ENCODE measurements at regions not wholly inside any gene's neighbourhood (a gene's known extent, or its start where the extent isn't known, plus 50 kb on each side); places are given as distances from the start of the nearest gene placed in this dataset.

DNA sequence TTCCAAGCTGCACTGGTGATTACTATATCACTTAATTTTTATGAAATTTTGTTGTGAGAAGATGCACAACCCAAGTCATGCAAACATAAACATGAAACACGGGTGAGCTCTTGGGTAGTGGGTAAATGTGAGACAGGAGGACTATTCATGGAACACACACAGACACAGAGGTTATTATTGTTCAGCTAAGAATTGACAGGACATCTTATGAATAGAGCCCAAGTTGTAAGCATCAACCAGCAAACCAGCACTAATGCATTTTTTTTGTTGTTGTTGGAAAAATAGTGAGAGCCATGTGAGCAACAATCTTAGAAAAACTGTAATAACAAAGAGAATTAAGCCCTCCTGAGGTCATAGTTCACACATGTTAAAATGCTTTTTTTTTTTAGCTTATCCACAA is 1179.7 kb downstream of the GATA3 start:
- Histone ChIP-seq H3K36me3 (no peaks in the 10 kb centered on the region), H3K27me3 (no peaks in the 10 kb centered on the region), H3K27ac (no peak overlapping the region), H3K4me1 (ENCODE audit: insufficient read depth) (no peaks in the 10 kb centered on the region), H3K9me3 (no peaks in the 10 kb centered on the region), H3K4me3 (no peak overlapping the region)
- TF ChIP-seq, protein P1, sequence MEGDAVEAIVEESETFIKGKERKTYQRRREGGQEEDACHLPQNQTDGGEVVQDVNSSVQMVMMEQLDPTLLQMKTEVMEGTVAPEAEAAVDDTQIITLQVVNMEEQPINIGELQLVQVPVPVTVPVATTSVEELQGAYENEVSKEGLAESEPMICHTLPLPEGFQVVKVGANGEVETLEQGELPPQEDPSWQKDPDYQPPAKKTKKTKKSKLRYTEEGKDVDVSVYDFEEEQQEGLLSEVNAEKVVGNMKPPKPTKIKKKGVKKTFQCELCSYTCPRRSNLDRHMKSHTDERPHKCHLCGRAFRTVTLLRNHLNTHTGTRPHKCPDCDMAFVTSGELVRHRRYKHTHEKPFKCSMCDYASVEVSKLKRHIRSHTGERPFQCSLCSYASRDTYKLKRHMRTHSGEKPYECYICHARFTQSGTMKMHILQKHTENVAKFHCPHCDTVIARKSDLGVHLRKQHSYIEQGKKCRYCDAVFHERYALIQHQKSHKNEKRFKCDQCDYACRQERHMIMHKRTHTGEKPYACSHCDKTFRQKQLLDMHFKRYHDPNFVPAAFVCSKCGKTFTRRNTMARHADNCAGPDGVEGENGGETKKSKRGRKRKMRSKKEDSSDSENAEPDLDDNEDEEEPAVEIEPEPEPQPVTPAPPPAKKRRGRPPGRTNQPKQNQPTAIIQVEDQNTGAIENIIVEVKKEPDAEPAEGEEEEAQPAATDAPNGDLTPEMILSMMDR (IDR thresholded peaks at IDR 0.05): no peak
- no peak for TF ChIP-seq POLR2A (IDR thresholded peaks at IDR 0.05)
- WGBS, 3 donors: 17 to 57% (median 25%) methylated on average over 1 of the region's 1 CpG
- DNase-seq: no peak
- intact Hi-C loops (cut with DNase I): no loop called here

DNA sequence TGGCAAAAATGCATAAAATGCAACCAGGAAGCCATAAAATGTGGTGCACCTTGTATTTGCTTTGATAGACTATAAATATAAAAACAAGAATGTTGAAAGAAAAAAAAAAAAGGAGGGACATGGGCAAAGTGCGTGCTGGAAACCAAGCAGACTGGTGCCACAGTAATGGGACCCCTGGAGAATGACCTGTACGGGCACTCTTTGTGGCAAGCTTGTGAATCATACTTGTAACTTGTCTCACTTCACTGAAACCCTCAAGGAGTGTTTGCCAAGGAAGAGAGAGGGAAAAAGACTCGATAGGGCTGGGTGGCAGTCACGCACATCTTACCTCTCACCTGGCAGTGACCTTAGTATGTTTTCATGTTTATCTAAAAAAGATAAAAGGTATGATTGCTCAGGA is 1183.6 kb downstream of the GATA3 start:
- TF ChIP-seq, protein P1 (IDR thresholded peaks at IDR 0.05): no peak
- TF ChIP-seq EP300 (IDR thresholded peaks at IDR 0.05): no peak
- no peak for TF ChIP-seq POLR2A (IDR thresholded peaks at IDR 0.05)
- no peaks in the 10 kb centered on the region for H3K9me3 ChIP-seq
- H3K27me3 ChIP-seq: no peaks in the 10 kb centered on the region
- no peak overlapping the region for H3K4me3 ChIP-seq
- DNase-seq: no peak
- intact Hi-C loops (cut with DNase I): no loop called here
- H3K27ac ChIP-seq: no peak overlapping the region
- H3K36me3 ChIP-seq: no peaks in the 10 kb centered on the region
- H3K4me1 ChIP-seq (ENCODE audit: insufficient read depth): no peaks in the 10 kb centered on the region
- WGBS, 3 donors: 59 to 75% (median 67%) methylated on average over 4 of the region's 4 CpGs

DNA sequence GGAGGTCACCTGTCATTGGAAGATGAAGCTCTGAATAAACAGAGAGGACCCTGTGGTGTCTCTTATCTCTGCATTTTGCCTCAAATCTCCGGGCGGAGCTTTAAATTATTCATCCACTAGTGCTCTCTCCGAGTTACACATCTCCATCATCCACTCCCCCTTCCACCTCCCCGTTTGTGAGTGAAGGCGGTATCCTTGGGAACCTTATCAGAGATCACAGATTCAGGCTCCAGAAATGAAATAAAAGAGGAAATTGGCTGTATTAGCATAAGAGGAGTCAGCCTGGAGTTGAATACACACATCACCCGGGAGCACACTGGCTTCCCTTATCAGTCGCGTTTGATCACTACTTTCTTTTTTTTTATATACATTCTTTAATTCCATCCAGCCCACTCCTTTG is 1184.8 kb downstream of the GATA3 start:
- Histone ChIP-seq H3K4me1 (ENCODE audit: insufficient read depth) (no peaks in the 10 kb centered on the region), H3K27me3 (no peaks in the 10 kb centered on the region), H3K36me3 (no peaks in the 10 kb centered on the region), H3K27ac (no peak overlapping the region), H3K9me3 (no peaks in the 10 kb centered on the region), H3K4me3 (no peak overlapping the region)
- WGBS, 3 donors: 8 to 21% (median 11%) methylated on average over 8 of the region's 8 CpGs
- no peak for DNase-seq
- TF ChIP-seq POLR2A (IDR thresholded peaks at IDR 0.05) (no peak), EP300 (IDR thresholded peaks at IDR 0.05) (no peak)
- TF ChIP-seq, protein P1 (IDR thresholded peaks at IDR 0.05): no peak
- intact Hi-C loops (cut with DNase I): no loop called here

DNA sequence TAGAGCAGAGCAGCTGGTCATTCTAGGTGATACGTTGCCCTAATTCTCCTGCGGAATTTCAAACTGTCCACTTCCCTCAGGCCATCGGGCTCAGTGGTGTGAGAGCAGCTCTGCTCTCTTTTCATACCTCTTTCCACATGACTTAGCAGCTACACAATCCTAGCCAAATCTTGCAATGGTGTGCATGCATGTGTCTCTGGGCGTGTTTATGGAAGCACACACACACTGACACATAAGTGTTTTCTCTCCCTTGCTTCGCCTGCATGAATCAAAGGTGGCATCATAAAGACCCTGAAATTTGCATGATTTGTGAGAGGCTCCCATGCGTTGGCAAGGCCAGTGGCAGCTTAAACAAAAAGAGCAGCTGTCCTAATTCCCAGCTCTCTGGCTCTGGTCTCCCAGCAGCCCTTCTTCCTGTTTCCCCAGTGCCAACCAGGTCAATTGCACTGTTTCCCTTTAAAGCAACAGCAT is 1189.5 kb downstream of the GATA3 start:
- H3K27me3 ChIP-seq: peaks cover 3% of the 10 kb centered on the region
- TF ChIP-seq EP300 (IDR thresholded peaks at IDR 0.05): no peak
- TF ChIP-seq POLR2A (IDR thresholded peaks at IDR 0.05): no peak
- TF ChIP-seq, protein P1 (IDR thresholded peaks at IDR 0.05): no peak
- no peak overlapping the region for H3K27ac ChIP-seq
- no peak for DNase-seq
- WGBS, 3 donors: 61 to 75% (median 72%) methylated on average over 6 of the region's 6 CpGs
- H3K4me1 ChIP-seq (ENCODE audit: insufficient read depth): no peaks in the 10 kb centered on the region
- H3K4me3 ChIP-seq: no peak overlapping the region
- no peaks in the 10 kb centered on the region for H3K36me3 ChIP-seq
- intact Hi-C loops (cut with DNase I): no loop called here
- H3K9me3 ChIP-seq: no peaks in the 10 kb centered on the region

DNA sequence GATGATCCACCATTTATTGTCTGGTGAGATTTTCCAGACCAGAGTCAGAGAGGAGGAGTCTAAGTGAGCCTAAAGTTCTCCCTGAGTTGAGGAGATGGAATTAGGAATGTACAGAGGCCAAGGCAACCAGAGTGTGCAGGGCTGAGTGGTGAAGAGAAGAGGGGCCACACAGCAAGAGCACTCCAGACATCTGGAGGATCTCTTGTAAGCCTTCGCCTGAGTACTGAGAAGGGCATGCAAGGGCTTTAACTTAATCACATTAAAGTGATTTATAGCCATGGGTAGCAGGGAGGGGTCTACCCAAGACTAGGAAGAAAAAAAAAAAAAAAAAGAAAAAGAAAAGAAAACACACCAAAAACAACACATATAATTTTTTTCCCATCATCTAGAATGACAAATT is 1190.4 kb downstream of the GATA3 start:
- Histone ChIP-seq H3K4me3 (no peak overlapping the region), H3K27me3 (peaks cover 3% of the 10 kb centered on the region), H3K4me1 (ENCODE audit: insufficient read depth) (no peaks in the 10 kb centered on the region), H3K36me3 (no peaks in the 10 kb centered on the region), H3K27ac (no peak overlapping the region), H3K9me3 (no peaks in the 10 kb centered on the region)
- WGBS, 3 donors: 22 to 42% (median 24%) methylated on average over 1 of the region's 1 CpG
- TF ChIP-seq, protein P1 (IDR thresholded peaks at IDR 0.05): no peak
- TF ChIP-seq POLR2A (IDR thresholded peaks at IDR 0.05): no peak
- no peak for TF ChIP-seq EP300 (IDR thresholded peaks at IDR 0.05)
- intact Hi-C loops (cut with DNase I): no loop called here
- DNase-seq: no peak
